GM19468 (cell line): ENCODE measurements at regions not wholly inside any gene's neighbourhood (a gene's known extent, or its start where the extent isn't known, plus 50 kb on each side); places are given as distances from the start of the nearest gene placed in this dataset.
"Not testable (repeated sequence)": the region's sequence is repeated elsewhere in the genome, so short reads cannot be mapped to it uniquely, and the experiment has no call there.

ENCODE experiments used
- ATAC-seq: cut with Tn5 transposase; IDR thresholded peaks from one replicate; pipeline ENCODE4 v1.9.1; 2021; ENCODE audit warnings: mild to moderate bottlenecking, moderate library complexity, moderate number of reproducible peaks; ENCODE audit not compliant: unreplicated experiment; ENCODE audit errors: extremely low read depth

GRCh38 chr9:63813391-63814021, 1471.5 kb downstream of the FOXD4L5 start:
- not testable (repeated sequence) for ATAC-seq

- peak; percentile 61 for ATAC-seq
These were observed 1472.2 kb downstream of the FOXD4L5 start for GRCh38 chr9:63812822-63813221.

GRCh38 chr9:63804205-63804604, 1480.8 kb downstream of the FOXD4L5 start:
- ATAC-seq: not testable (repeated sequence)

GRCh38 chr9:63794081-63794685, 1490.8 kb downstream of the FOXD4L5 start:
- ATAC-seq: not testable (repeated sequence)

- ATAC-seq: not testable (repeated sequence)
These were observed 1497.6 kb downstream of the FOXD4L5 start for GRCh38 chr9:63787454-63787853.

GRCh38 chr9:63785059-63785458, 1500.0 kb downstream of the FOXD4L5 start:
- ATAC-seq: not testable (repeated sequence)

- not testable (repeated sequence) for ATAC-seq
These were observed 1500.6 kb downstream of the FOXD4L5 start for GRCh38 chr9:63784421-63784820.

- ATAC-seq: not testable (repeated sequence)
These were observed 1503.1 kb downstream of the FOXD4L5 start for GRCh38 chr9:63781817-63782439.

GRCh38 chr9:63781390-63781789, 1503.6 kb downstream of the FOXD4L5 start:
- ATAC-seq: peak; percentile 91

GRCh38 chr9:63776220-63776619, 1508.8 kb downstream of the FOXD4L5 start:
- not testable (repeated sequence) for ATAC-seq

GRCh38 chr9:63775092-63775426, 1510.0 kb downstream of the FOXD4L5 start:
- ATAC-seq: not testable (repeated sequence)

- not testable (repeated sequence) for ATAC-seq
These were observed 1510.5 kb downstream of the FOXD4L5 start for GRCh38 chr9:63774369-63775091.

- ATAC-seq: not testable (repeated sequence)
These were observed 1522.8 kb downstream of the FOXD4L5 start for GRCh38 chr9:63762230-63762629.

- not testable (repeated sequence) for ATAC-seq
These were observed 1556.0 kb downstream of the FOXD4L5 start for GRCh38 chr9:63729021-63729420.

GRCh38 chr9:63728287-63728686, 1556.7 kb downstream of the FOXD4L5 start:
- ATAC-seq: no peak

GRCh38 chr9:63708285-63708684, 1576.7 kb downstream of the FOXD4L5 start:
- ATAC-seq: not testable (repeated sequence)

GRCh38 chr9:63704456-63704855, 1580.6 kb downstream of the FOXD4L5 start:
- not testable (repeated sequence) for ATAC-seq

GRCh38 chr9:63703670-63704069, 1581.3 kb downstream of the FOXD4L5 start:
- ATAC-seq: not testable (repeated sequence)

GRCh38 chr9:63703138-63703665, 1581.8 kb downstream of the FOXD4L5 start:
- ATAC-seq: not testable (repeated sequence)
